Ramos (cell line): ENCODE measurements at regions not wholly inside any gene's neighbourhood (a gene's known extent, or its start where the extent isn't known, plus 50 kb on each side); places are given as distances from the start of the nearest gene placed in this dataset.
"Not testable (repeated sequence)": the region's sequence is repeated elsewhere in the genome, so short reads cannot be mapped to it uniquely, and the experiment has no call there.

Experiments used
- in situ Hi-C: fragments of 300-500 bp; cut with MboI; formaldehyde crosslinking; loops from one replicate; pipeline ENCODE4 v1.14.3; 2022; ENCODE audit warnings: low sequenced_read_pairs; ENCODE audit not compliant: unreplicated experiment

DNA sequence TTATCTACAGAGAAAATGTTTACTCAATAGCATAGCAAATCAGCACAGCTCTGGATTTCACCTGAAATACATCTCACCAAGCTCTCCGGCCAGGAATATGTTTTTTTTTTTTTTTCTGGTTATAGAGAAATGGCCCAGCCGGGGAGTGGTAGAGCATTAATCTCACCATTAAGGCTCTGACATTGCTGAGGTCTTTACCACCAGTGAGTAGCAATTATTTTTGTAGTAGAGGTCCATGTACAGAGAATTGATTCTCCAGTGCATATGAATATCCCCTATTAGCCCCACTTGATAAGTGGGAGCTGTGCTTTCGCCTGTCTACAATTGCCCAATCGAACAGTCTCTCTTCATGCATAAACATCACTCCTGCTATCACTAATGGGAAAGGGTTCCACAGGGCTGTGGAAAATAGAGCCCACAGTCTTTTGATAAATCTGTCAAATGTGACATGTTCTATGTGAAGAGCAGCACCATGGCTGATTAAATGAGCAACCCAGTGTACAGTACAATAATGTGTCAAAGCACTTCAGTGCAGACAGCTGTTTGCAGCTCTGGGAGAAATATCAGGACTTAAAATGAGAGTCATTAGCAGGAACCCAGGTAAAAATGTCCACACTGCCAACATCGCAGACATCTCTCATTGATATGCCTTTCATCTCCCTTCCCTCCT lies 227.1 kb upstream of the ID4 start:
- in situ Hi-C loops: no loop called here

DNA sequence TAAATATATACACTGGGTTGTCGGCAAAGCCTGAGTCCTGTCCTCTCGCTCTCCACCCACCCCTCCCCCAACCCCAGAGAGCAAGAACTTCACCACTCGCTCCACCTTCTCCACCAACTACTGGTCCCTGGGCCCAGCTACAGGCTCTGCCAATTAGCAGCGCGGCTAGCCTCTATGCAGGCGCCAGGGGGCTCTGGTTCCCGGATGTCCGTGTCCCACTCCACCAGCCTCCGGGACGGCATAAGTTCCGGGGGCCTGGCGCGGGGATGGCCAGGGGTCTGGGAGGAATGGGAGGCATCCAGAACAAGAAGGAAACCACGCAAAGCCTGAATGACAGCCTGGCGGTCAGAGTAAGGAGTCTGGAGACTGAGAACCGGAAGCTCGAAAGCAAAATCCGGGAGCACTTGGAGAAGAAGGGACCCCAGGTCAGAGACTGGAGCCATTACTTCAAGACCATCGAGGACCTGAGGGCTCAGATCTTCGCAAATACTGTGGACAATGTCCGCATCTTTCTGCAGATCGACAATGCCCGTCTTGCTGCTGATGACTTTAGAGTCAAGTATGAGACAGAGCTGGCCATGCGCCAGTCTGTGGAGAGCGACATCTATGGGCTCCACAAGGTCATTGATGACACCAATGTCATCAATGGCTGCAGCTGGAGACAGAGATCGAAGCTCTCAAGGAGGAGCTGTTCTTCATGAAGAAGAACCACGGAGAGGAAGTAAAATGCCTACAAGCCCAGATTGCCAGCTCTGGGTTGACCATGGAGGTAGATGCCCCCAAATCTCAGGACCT lies 224.3 kb upstream of the ID4 start:
- in situ Hi-C loops: not testable (repeated sequence)

DNA sequence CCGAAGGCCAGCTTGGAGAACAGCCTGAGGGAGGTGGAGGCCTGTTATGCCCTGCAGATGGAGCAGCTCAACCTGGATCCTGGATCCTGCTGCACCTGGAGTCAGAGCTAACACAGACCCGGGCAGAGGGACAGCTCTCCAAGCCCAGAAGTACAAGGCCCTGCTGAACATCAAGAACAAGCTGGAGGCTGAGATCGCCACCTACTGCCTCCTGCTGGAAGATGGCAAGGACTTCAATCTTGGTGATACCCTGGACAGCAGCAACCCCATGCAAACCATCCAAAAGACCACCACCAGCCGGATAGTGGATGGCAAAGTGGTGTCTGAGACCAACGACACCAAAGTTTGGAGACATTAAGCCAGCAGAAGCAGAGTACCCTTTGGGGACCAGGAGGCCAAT lies 223.5 kb upstream of the ID4 start:
- in situ Hi-C loops: no loop called here

DNA sequence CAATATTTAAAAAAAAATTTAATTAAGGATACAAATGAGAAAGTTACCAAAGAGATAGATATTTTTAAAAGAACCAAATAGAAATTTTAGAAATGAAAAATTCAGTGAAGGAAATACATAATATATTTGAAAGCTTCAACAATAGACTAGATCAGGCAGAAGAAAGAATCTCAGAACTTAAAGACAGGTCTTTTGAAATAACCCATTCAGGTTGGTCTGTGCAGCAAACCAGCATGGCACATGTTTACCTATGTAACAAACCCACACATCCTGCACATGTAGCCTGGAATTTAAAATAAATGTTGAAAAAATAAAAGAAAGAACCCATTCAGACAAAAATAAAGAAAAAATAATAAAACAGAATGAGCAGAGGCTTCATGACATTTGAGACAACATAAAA lies 221.1 kb upstream of the ID4 start:
- in situ Hi-C loops: no loop called here

DNA sequence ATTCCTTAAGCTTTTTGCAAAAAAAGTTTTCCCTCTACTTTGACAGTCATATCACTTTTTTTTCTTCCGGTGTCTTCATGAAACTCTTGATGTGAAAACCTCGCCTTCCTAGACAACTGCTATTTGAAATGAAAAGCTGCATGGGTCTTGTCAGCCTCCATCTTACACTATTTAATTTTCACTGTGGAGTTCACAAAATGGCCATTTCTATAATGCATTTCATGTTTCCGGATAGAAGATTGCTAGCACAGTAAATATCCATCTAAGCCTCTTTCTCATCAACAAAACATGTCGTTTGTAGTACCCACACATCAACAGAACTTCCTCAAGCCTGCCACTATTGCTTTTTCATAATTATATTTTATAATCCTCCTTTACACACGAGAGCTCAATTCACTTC lies 204.9 kb upstream of the ID4 start:
- in situ Hi-C loops: no loop called here

DNA sequence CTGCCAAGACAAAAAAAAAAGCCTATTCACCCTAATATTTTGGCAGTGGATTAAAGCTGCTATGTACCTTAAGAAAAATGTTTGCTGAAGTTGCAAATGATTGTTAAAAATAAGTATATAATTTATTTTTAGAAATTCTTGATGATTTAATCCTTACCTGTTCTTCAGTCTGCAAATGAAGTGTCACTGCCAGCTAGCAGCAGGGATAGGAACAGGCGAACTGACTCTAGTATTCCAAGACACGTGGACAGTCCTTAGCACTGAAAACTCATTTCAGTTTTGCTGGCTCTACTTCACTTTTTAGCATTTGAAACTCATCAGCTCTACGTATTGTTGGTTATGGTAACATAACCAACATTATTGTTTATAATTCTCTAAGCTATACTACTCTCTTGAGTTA lies 204.4 kb upstream of the ID4 start:
- in situ Hi-C loops: no loop called here

DNA sequence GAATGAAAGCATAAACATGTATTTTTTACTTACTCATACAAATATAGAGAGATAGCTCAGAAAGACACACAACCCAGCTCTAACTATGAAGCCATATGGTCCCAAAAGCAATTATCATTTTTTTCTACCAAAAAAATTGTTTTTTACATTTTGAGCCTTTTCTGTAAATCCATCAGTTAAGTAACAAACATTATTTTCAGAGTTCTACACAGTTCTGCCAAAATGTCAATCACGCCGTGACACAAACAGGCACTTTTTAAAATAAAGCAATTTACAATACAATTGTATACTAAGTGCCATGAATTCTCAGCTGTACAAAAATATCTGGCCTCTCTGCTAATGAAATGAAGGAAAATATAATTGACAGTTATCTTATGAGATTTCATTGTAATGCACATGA lies 201.4 kb upstream of the ID4 start:
- in situ Hi-C loops: no loop called here

DNA sequence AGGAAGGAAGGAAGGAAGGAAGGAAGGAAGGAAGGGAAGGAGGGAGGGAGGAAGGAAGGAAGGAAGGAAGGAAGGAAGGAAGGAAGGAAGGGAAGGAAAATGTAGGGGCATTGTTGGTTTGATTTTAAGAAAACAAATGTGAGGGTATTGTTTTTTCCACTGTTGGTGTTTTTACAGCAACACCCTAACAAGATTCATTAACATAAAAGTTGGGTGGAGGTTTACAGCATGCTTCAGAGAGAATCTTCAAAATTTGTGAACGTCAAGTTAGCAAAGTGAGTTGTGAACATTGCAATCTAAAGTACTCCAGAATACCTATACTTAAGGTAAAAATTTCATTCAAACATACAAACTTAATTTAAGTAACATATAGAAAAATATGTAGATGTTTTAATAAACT lies 200.2 kb upstream of the ID4 start:
- in situ Hi-C loops: no loop called here

DNA sequence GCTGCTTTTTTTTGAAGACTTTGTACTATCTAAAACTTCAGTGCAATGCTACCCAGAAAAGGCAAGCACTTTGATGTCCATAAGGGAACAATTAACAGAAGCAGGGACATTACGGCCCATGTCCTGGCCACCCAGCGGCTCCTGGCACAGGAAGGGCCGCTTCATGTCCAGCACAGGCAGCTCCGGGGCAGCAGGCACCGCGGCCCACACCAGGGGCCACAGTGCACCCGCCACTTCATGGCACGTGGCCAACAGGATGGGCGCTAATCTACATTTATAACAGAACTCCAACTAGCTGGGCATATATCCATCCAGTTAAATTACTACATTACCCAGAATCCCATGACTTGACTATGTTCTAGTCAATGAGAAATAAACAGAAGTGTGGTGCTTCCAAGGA lies 198.2 kb upstream of the ID4 start:
- in situ Hi-C loops: no loop called here

DNA sequence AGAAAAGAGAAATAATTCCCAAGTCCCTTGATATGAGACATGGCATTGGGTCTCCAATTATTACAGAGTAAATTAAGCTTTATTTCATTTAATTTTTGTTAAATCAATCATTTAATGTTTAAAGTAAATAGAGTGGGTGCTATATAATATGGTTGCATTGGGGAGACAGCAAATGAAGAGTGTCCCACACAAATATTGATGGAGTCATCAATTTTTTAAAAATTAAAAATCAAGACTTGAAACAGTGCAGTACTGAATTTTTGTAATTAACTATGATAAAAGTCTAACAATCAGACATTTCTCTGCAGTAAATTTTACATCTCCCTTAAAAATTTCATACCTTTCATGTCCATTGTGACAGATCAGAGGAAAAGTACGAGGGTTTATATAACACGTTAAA lies 193.9 kb upstream of the ID4 start:
- in situ Hi-C loops: no loop called here

DNA sequence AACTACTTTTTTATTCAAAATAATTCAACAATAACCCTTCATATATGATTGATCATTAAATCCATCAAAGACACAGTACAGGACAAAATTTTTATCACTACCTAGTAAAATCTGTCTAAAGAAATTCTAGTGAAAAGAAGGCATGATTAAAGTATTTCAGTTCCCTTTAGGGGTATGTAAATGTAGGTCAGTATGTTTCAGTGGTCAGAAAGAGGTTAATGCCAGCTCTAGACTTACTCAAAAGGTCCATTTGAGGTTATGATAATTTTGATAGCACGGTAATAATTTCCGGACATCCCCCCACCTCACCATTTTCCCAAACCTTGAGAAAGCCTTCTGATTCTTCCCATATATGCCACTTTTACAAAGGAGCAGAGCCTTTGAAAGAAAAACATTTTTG lies 193.5 kb upstream of the ID4 start:
- in situ Hi-C loops: no loop called here

DNA sequence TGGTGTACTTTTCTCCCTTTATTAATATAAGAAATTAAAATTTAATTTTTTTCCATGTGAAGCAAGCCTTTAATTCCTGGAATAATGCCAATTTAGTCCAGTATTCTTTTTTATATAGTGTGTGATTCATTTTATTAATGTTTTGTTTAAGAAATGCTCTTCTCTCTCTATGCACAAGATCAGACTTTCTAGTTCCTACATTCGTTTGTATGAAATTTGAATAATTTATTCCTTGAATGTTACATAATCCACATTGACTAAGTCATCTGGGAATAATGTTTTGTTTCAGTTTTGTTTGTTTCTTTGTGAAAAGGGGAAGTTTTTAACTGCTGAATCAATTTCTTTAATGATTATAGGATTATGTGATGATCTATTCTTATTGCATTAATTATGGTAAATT lies 181.4 kb upstream of the ID4 start:
- in situ Hi-C loops: no loop called here

DNA sequence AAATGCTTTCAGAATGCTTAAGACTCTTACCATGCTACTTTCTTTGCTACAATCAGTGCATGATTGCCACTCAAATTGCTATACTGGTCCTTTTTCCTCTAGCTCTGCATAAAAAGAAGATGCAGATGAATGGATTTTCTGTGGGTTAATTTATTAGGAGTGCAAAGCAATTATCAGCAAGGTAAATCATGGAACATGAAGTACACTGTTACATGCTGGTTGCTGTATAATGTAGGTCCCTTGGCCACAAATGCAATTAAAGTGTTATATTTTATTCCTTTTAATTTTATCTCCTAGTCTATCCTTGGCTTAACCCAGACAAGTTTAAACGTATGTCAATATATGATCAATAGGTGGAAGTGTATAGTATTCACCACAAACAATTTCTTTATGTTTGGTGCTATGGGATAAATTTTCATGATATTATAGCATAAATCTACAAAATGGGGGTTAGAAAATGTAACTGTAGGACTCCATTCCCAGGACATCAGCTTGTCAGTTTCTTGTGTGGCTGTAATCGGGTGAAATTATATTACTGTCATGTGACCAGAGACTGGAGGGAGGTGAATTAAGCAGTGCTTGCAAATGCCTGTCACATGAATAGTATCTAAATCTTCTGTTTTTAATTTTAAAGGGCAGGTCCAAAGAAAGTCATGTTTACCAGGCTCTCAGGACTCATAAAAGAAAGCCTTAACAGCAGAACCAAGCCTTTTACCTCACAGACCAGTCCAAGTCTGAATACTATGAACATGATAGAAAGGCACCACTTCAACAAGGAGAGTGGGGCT lies 176.9 kb upstream of the ID4 start:
- in situ Hi-C loops: no loop called here

DNA sequence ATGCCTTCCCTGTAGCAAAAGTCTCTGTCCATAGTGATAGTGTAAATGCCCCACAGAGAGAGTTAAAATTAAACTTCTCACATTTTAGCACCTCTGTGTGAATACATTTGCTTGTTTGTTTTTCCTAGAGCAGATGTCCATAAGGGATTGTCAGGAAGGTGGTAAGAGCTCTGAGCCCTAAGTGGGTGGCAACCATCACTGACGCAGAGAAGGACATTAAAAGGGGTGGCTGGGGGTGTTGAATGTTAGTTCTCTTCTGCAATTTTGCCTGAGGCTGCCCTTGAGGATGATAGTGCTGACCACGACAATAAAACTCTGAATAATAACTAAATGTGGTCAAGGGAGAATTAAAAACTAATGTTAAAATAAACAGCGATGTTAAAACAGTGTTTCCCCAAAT lies 174.3 kb upstream of the ID4 start:
- in situ Hi-C loops: no loop called here

DNA sequence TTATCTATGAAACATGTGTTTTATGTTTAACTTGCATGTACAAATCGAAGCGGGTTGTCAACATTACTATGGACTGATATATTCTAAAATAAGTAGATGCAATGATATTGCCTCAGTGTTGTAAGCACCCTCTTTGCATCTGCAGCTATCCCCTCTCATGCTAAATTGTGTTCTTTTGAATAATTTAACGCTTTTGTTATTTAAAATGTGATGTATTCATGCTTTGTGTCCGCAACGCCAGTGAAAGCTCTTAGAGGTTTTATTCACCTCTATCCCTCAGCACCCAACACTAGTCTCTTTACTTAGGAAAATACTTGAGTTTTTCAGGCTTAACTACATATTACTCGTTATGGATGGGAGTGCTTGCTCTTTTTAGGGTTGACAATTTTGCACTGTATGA lies 173.7 kb upstream of the ID4 start:
- in situ Hi-C loops: no loop called here

DNA sequence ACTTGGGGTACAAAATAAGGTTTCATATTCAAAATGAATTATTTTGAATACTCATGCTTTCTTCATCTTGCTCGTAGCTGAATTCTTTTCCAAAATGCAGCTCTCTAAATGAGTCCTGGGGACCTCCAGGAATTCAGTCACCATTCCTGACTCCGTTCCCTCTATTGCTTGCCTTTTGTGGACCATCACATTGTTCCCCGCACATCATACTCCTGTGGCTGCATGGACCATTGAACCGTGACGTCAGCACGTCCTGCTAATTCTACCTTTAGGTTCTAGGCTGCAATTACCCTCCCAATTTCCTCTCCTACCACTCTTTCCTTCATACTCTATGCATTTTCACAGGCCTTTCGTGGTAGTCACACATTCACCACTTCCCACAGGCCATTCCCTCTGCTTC lies 173.1 kb upstream of the ID4 start:
- in situ Hi-C loops: no loop called here

DNA sequence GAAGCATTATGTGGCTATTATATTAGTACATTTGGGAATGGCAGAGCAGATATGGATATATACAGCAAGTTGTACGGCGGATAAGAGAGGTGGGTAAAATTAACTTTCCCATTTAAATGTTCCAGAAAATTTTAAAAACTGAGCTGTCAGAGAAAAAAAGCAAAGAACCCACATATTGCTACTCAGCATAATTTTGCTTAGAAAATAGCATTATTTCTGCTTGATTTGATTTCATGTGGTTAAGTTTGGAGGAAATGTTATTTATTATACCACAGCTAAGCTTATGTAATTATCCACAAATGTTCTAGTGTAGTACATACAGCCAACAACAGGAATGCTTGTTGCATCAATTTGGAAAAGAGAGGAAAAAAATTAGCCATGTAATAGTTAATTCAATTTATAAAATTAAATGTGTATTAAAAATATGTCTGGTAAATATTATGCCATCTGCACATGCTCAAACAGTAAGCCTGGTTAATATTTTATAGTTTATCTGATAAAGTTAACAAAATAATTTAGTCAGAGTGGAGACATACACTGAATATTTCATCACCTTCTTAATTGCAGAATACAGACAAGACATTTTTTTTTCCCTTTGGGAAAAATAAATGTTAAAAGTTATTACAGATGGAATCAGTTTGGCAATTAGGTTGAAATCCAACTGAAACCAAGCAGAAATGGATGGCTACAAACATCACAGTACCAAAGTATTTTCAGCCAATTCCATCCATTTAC lies 172.1 kb upstream of the ID4 start:
- in situ Hi-C loops: no loop called here

DNA sequence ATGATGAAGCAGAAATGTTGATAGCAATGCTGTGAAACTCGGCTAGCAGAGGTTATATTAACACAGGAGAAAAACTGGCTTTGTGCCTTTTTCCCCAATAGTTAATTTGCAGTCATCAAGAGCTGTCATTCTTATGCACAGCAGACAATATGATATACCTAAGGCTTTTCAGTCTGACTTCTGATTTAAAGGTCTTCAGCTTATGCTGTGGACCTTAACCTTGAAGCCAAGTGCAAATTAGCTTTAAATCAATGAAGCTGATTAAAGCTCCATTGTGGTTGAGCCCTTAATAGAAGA lies 171.6 kb upstream of the ID4 start:
- in situ Hi-C loops: no loop called here

DNA sequence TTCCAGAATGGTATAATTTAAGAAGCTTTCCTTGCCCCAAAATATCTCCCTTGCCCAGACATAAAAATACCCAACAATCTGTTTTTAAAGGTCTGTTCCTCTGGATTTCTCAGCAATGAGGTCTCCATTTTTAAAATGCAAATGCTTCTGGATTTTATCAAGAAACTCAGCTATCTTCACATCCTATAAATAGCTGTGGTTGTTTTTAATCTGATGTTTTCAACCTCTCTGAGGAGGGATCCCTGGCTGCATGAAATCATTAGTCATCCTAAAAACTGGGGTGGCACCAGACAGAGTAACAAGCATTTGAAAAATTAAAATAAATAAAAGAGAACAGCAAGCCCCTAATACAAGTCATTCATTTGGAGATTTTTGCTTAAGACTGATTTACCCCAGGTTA lies 168.5 kb upstream of the ID4 start:
- in situ Hi-C loops: no loop called here

DNA sequence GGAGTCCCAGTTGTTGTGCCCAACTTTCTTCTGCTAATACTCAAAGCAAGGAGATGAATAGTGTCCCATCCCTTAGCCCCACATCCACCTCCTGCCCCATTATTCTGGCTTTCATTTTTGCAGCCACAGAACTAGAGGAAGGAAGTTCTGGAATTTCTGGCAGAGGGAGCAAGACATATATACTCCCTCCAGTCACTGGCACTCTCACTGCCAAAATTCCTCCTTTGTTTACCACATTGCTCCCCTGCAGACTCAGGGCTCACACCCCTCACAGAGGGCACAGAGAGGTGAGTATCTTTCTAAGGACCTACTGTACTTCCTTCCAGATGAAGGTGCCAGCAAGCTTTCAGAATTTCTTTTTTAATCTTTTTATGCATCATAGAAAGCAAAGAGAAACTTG lies 168.0 kb upstream of the ID4 start:
- in situ Hi-C loops: no loop called here

DNA sequence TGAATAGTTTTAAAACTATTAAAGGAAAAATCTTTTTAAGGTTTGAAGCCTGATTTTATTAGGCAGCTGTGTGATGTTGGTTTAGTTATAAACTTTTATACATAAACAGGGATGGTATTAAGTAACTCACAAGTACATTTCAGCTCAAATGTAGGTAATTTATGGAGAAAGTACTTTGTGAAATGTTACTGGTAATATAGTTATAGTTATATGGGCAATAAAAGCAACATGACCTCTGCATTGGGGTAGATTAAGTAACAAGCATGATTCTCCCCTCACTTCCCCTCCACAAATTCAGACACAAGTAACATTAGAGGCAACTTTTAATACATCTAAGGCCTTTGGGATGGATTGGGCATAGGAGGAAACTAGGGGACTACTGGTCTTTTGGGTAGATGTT lies 154.3 kb upstream of the ID4 start:
- in situ Hi-C loops: no loop called here
